ENCODE measurements at regions not wholly inside any gene's neighbourhood (a gene's known extent, or its start where the extent isn't known, plus 50 kb on each side); places are given as distances from the start of the nearest gene placed in this dataset.

GRCh38 chr20:39190666-39191570, 228.8 kb downstream of the DHX35 start:
- Histone ChIP-seq H3K4me3 (ENCODE audit: low read length) (no peak overlapping the region), H3K9me3 (ENCODE audit: control insufficient read depth, insufficient read depth, low read length) (no peaks in the 10 kb centered on the region), H3K79me2 (ENCODE audit: control insufficient read depth, low read length) (no peaks in the 10 kb centered on the region), H3K27ac (ENCODE audit: low read depth, low read length) (no peak overlapping the region), H3K9me2 (replicated peaks; ENCODE audit: control insufficient read depth, low read length) (no peaks in the 10 kb centered on the region), H4K20me1 (ENCODE audit: control insufficient read depth, insufficient read depth, low read depth, low read length) (no peaks in the 10 kb centered on the region), H3K4me2 (ENCODE audit: low read length) (no peak overlapping the region), H3K36me3 (ENCODE audit: control insufficient read depth, low read length) (no peaks in the 10 kb centered on the region), H3K27me3 (ENCODE audit: control insufficient read depth, low read length) (no peaks in the 10 kb centered on the region), H3K4me1 (ENCODE audit: control insufficient read depth, low read length) (no peaks in the 10 kb centered on the region), H3F3A (ENCODE audit: control insufficient read depth, insufficient read depth) (no peaks in the 10 kb centered on the region)
- TF ChIP-seq CTCF (IDR thresholded peaks at IDR 0.05; ENCODE audit: low read depth, low read length, poor library complexity, severe bottlenecking), result no peak
- TF ChIP-seq EZH2phosphoT487 (IDR thresholded peaks at IDR 0.05; ENCODE audit: borderline replicate concordance, low read length), result no peak

- Histone ChIP-seq H3K4me3 (ENCODE audit: low read length) (no peak overlapping the region), H3K36me3 (ENCODE audit: control insufficient read depth, low read length) (no peaks in the 10 kb centered on the region), H3K9me2 (replicated peaks; ENCODE audit: control insufficient read depth, low read length) (no peaks in the 10 kb centered on the region), H3F3A (ENCODE audit: control insufficient read depth, insufficient read depth) (no peaks in the 10 kb centered on the region), H3K27ac (ENCODE audit: low read depth, low read length) (no peak overlapping the region), H3K27me3 (ENCODE audit: control insufficient read depth, low read length) (no peaks in the 10 kb centered on the region), H4K20me1 (ENCODE audit: control insufficient read depth, insufficient read depth, low read depth, low read length) (no peaks in the 10 kb centered on the region), H3K4me1 (ENCODE audit: control insufficient read depth, low read length) (no peaks in the 10 kb centered on the region), H3K4me2 (ENCODE audit: low read length) (no peak overlapping the region), H3K9me3 (ENCODE audit: control insufficient read depth, insufficient read depth, low read length) (peaks cover 10% of the 10 kb centered on the region; the same call in 1 of the 2 replicates), H3K79me2 (ENCODE audit: control insufficient read depth, low read length) (no peaks in the 10 kb centered on the region)
- no peak for TF ChIP-seq CTCF (IDR thresholded peaks at IDR 0.05; ENCODE audit: low read depth, low read length, poor library complexity, severe bottlenecking)
- TF ChIP-seq EZH2phosphoT487 (IDR thresholded peaks at IDR 0.05; ENCODE audit: borderline replicate concordance, low read length), result no peak
Observed at GRCh38 chr20:39188266-39188765, 226.2 kb downstream of the DHX35 start.

- Histone ChIP-seq H4K20me1 (ENCODE audit: control insufficient read depth, insufficient read depth, low read depth, low read length) (no peaks in the 10 kb centered on the region), H3F3A (ENCODE audit: control insufficient read depth, insufficient read depth) (no peaks in the 10 kb centered on the region), H3K27ac (ENCODE audit: low read depth, low read length) (no peak overlapping the region), H3K36me3 (ENCODE audit: control insufficient read depth, low read length) (no peaks in the 10 kb centered on the region), H3K9me3 (ENCODE audit: control insufficient read depth, insufficient read depth, low read length) (peaks cover 10% of the 10 kb centered on the region; the same call in 1 of the 2 replicates), H3K79me2 (ENCODE audit: control insufficient read depth, low read length) (no peaks in the 10 kb centered on the region), H3K4me3 (ENCODE audit: low read length) (no peak overlapping the region), H3K9me2 (replicated peaks; ENCODE audit: control insufficient read depth, low read length) (no peaks in the 10 kb centered on the region), H3K4me2 (ENCODE audit: low read length) (no peak overlapping the region), H3K4me1 (ENCODE audit: control insufficient read depth, low read length) (no peaks in the 10 kb centered on the region), H3K27me3 (ENCODE audit: control insufficient read depth, low read length) (no peaks in the 10 kb centered on the region)
- no peak for TF ChIP-seq CTCF (IDR thresholded peaks at IDR 0.05; ENCODE audit: low read depth, low read length, poor library complexity, severe bottlenecking)
- no peak for TF ChIP-seq EZH2phosphoT487 (IDR thresholded peaks at IDR 0.05; ENCODE audit: borderline replicate concordance, low read length)
Observed at GRCh38 chr20:39181490-39181889, 219.3 kb downstream of the DHX35 start.

All from DOHH2 (cell line).